AG09309 (cell line): ENCODE measurements at regions not wholly inside any gene's neighbourhood (a gene's known extent, or its start where the extent isn't known, plus 50 kb on each side); places are given as distances from the start of the nearest gene placed in this dataset.

Experiments
- DNase-seq: peaks from one replicate; pipeline ENCODE4 v3.0.0-alpha.2; 2010; ENCODE audit warnings: low read depth
- H3K4me3 ChIP-seq: 2 replicates; pipeline ENCODE4 v1.5.1; 2011; ENCODE audit warnings: mild to moderate bottlenecking, low read depth, low read length, moderate library complexity; ENCODE audit not compliant: control insufficient read depth
- CTCF ChIP-seq: IDR thresholded peaks from 2 replicates; pipeline ENCODE4 v1.5.1; 2011; ENCODE audit warnings: mild to moderate bottlenecking, low read depth, low read length, inconsistent platforms; ENCODE audit not compliant: insufficient read depth, control insufficient read depth; ENCODE audit errors: missing control alignments

GRCh38 chr4:155506745-155507144 lies 130.0 kb upstream of the MAP9 start:
- no peak for DNase-seq
- no peak for TF ChIP-seq CTCF
- H3K4me3 ChIP-seq: no peak overlapping the region

DNA sequence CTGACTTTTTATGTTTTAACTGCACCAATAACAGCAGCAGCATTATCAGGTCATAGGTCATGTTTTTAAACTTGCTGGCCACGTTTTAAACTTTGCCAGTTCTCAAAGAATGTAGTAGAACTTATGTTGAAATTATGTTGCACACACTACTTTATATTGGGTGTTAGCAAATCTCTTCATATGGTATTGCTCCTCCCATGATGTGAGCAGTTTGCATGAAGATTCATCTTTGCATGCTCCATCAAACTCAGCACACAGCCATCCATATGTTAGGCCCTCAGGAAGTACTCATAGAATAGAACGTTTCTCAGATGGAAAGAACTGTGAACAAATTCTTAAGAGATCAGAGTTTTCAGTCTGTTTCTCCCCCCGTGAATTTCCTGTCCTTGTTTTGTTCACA lies 128.6 kb upstream of the MAP9 start:
- no peak for TF ChIP-seq CTCF
- no peak overlapping the region for H3K4me3 ChIP-seq
- DNase-seq: no peak

- TF ChIP-seq CTCF: no peak
- no peak for DNase-seq
- no peak overlapping the region for H3K4me3 ChIP-seq
These were observed 120.5 kb upstream of the MAP9 start for GRCh38 chr4:155497306-155497705.

GRCh38 chr4:155496294-155496626 lies 119.5 kb upstream of the MAP9 start:
- DNase-seq: no peak
- H3K4me3 ChIP-seq: no peak overlapping the region
- TF ChIP-seq CTCF: no peak

GRCh38 chr4:155495572-155496293 lies 119.0 kb upstream of the MAP9 start:
- no peak for DNase-seq
- TF ChIP-seq CTCF: no peak
- no peak overlapping the region for H3K4me3 ChIP-seq

DNA sequence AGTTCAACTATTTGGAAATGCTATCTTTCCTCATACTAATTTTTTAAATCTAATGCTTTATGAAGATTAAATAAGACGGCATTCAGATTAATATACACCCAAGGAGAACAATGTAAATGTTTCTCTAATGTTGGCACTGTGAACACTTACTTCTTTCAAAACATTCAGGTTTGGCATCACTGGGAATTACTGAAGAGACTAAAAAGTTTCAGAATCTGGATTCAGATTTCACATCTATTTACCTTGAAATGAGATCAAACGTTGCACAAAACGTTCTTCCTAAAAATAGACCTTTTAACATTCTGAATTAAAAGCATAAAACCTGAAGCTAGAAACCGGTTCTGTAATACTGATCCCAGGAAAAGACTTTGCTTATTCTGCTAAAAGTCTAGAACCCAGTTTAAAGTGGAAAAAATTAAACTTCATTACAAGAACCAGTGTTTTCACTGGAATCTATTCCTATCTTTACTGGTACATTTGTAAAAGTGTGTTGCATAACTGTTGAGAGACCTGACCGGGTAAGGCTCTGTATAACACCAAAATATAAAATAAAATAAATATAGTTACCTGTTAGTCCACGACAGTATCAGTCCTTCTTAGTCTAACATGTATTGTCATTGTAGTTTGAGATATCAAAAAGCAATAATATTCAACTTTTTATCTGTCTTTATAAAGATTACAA lies 117.4 kb upstream of the MAP9 start:
- DNase-seq: no peak
- H3K4me3 ChIP-seq: no peak overlapping the region
- no peak for TF ChIP-seq CTCF
